ENCODE measurements at regions not wholly inside any gene's neighbourhood (a gene's known extent, or its start where the extent isn't known, plus 50 kb on each side); places are given as distances from the start of the nearest gene placed in this dataset.
A peak's percentile ranks its signal among the peaks of the same experiment; 100 is the strongest.

DNA sequence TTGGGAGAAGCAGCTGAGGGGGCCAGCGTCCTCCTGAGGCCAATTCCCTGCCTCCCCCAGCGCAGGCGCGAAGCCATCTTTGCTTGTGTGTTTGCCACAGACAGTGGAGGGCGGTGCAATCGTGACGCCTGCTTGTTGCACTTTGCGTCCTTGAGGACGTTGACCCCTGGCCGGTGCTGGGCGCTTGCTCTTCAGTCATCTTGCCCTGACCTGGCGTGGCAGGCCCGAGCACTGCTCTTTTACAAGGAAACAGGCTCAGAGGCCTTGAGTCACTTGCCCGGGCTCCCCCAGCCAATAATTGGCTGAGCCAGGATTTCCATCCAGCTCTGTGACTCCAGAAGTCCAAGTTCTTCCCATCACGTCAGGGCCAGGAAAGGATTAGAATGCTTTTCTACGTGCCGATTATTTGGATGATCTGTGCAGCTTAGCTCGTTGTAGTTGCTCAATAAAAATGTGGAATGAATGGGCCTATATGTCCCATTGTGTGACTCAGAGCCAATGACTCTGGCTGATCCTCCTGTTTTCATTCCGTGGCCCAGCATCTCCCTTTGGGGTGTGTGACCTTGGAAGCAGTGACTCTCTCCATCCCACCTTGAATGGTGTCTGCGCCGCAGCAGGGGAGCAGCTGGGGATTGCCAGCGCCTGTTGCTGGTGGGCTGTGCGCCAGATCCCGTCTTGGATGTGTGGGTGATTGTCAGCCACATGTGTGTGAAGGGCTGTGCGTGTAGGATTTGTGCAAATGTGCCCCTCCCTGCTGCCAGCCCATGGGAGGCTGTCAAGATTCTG lies 214.1 kb downstream of the SEC14L1 start:
- Histone ChIP-seq H3K4me1 (ENCODE audit: insufficient read depth, low read length) (peaks cover 35% of the 10 kb centered on the region), H3K36me3 (ENCODE audit: insufficient read depth, low read length) (no peaks in the 10 kb centered on the region), H3K27ac (ENCODE audit: low read depth in 1 of 2, low read length in 2 of 2) (no peak overlapping the region), H3K9me3 (ENCODE audit: control insufficient read depth in 1 of 2, insufficient read depth in 1 of 2, low read length in 2 of 2) (peaks cover 0 to 3% of the 10 kb centered on the region in 2 experiments), H3K27me3 (ENCODE audit: control insufficient read depth in 1 of 2, insufficient read depth in 2 of 2, low read length in 2 of 2) (no peaks in the 10 kb centered on the region), H3K4me3 (ENCODE audit: low read length) (no peak overlapping the region)
- no peaks in the 10 kb centered on the region for H3K36me3 Mint-ChIP-seq (ENCODE audit: low read depth)
- peaks cover 43% of the 10 kb centered on the region for H3K4me1 Mint-ChIP-seq (ENCODE audit: low read depth)
- TF ChIP-seq, protein P1, sequence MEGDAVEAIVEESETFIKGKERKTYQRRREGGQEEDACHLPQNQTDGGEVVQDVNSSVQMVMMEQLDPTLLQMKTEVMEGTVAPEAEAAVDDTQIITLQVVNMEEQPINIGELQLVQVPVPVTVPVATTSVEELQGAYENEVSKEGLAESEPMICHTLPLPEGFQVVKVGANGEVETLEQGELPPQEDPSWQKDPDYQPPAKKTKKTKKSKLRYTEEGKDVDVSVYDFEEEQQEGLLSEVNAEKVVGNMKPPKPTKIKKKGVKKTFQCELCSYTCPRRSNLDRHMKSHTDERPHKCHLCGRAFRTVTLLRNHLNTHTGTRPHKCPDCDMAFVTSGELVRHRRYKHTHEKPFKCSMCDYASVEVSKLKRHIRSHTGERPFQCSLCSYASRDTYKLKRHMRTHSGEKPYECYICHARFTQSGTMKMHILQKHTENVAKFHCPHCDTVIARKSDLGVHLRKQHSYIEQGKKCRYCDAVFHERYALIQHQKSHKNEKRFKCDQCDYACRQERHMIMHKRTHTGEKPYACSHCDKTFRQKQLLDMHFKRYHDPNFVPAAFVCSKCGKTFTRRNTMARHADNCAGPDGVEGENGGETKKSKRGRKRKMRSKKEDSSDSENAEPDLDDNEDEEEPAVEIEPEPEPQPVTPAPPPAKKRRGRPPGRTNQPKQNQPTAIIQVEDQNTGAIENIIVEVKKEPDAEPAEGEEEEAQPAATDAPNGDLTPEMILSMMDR (IDR thresholded peaks at IDR 0.05), result no peak
- POLR2A ChIA-PET, result interaction anchor here (0.9 to 1.6 kb wide), 2 partner anchors 21 to 91 kb away, joined by 3 to 5 read pairs; no protein-coding TSS in a partner anchor
- DNase-seq (peak in 1 of 14 experiments; percentile 28), ATAC-seq (ENCODE audit: poor library complexity) (no peak)
- H3K9me3 Mint-ChIP-seq, result no peaks in the 10 kb centered on the region
- intact Hi-C loops (cut with DNase I, micrococcal nuclease), result loop anchor here in 1 of 2 experiments (5.0 kb wide), 1 partner anchor 537 kb away; no protein-coding TSS in a partner anchor
- CTCF ChIA-PET, result no interaction called here
- no peak overlapping the region for H3K27ac Mint-ChIP-seq
- H3K4me3 Mint-ChIP-seq, result no peak overlapping the region
- H3K27me3 Mint-ChIP-seq, result no peaks in the 10 kb centered on the region

DNA sequence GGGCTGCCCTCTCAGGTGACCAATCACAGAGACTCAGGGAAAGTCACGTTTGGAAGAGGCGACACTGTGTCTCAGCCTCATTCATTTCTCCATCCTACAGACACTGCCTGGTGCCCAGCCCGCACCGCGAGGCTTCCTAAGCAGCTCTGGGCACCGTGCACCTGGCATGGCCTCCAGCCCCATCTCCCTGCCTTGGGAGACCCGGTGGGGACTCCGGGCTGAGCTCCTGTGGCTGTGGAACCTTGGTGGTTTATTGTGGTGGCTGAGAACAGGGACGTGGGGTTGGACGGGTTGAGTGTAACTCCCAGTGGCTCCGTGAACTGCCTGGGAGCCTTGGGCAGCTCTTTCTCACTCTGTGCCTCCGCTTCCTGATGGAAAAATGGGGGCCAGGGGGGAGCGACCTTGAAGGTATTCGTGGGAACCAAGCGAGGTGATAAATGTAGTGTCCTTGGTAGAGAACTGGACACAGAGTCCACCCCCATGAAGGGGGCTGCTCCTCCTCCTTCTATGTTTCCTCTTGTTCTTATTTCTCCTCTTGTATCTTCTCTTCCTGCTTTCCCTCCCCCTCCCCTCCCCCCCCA lies 215.4 kb downstream of the SEC14L1 start:
- no peaks in the 10 kb centered on the region for H3K27me3 ChIP-seq (ENCODE audit: control insufficient read depth in 1 of 2, insufficient read depth in 2 of 2, low read length in 2 of 2)
- H3K9me3 ChIP-seq (ENCODE audit: control insufficient read depth in 1 of 2, insufficient read depth in 1 of 2, low read length in 2 of 2), result no peaks in the 10 kb centered on the region
- Mint-ChIP-seq H3K27ac (no peak overlapping the region), H3K36me3 (ENCODE audit: low read depth) (no peaks in the 10 kb centered on the region), H3K9me3 (no peaks in the 10 kb centered on the region), H3K4me1 (ENCODE audit: low read depth) (peaks cover 33% of the 10 kb centered on the region), H3K4me3 (no peak overlapping the region), H3K27me3 (no peaks in the 10 kb centered on the region)
- no peak overlapping the region for H3K27ac ChIP-seq (ENCODE audit: low read depth in 1 of 2, low read length in 2 of 2)
- ChIA-PET POLR2A (no interaction called here), CTCF (interaction anchor here (0.5 kb wide), 1 partner anchor 8 kb away, joined by 3 read pairs; no protein-coding TSS in a partner anchor)
- peaks cover 23% of the 10 kb centered on the region for H3K4me1 ChIP-seq (ENCODE audit: insufficient read depth, low read length)
- peak; percentile 34 for ATAC-seq (ENCODE audit: poor library complexity)
- no peak overlapping the region for H3K4me3 ChIP-seq (ENCODE audit: low read length)
- intact Hi-C loops (cut with DNase I, micrococcal nuclease), result loop anchor here in 1 of 2 experiments (5.0 kb wide), 1 partner anchor 536 kb away; no protein-coding TSS in a partner anchor
- TF ChIP-seq, protein P1 (IDR thresholded peaks at IDR 0.05), result no peak
- H3K36me3 ChIP-seq (ENCODE audit: insufficient read depth, low read length), result no peaks in the 10 kb centered on the region
- peak in 2 of 14 experiments; percentile 28 to 40 for DNase-seq

DNA sequence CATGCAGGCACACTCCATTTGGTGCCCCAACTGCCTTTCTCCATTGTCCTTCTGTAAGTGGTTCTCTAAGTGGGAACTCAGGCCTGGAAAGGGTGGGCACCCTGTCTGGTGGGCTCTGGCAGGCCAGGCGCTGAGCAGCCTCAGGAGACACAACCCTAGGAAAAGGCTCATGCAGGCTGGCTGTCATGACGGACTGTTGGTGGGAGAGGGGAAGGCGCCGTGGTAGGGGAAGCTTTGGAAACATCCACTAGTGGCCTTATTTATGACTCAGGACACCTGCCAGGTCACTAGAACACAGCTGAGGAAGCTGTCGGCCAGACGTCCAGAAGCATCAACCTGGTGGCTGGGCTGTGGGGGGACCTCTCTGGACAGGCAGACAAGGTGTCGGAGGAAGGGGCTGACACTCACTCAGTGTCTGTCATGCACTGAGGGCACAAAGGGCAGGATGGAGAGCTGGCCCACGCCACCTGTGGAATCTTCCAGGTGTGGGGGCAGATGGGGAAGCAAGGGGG lies 216.0 kb downstream of the SEC14L1 start:
- POLR2A ChIA-PET, result interaction anchor here (1.0 kb wide), 1 partner anchor 19 kb away, joined by 4 read pairs; no protein-coding TSS in a partner anchor
- DNase-seq (peak in 3 of 14 experiments; percentile 28 to 40 (median 30)), ATAC-seq (ENCODE audit: poor library complexity) (no peak)
- TF ChIP-seq, protein P1 (IDR thresholded peaks at IDR 0.05), result no peak
- Histone ChIP-seq H3K4me3 (ENCODE audit: low read length) (no peak overlapping the region), H3K27ac (ENCODE audit: low read depth in 1 of 2, low read length in 2 of 2) (no peak overlapping the region), H3K4me1 (ENCODE audit: insufficient read depth, low read length) (peaks cover 18% of the 10 kb centered on the region), H3K36me3 (ENCODE audit: insufficient read depth, low read length) (no peaks in the 10 kb centered on the region), H3K27me3 (ENCODE audit: control insufficient read depth in 1 of 2, insufficient read depth in 2 of 2, low read length in 2 of 2) (no peaks in the 10 kb centered on the region), H3K9me3 (ENCODE audit: control insufficient read depth in 1 of 2, insufficient read depth in 1 of 2, low read length in 2 of 2) (no peaks in the 10 kb centered on the region)
- Mint-ChIP-seq H3K4me3 (peak overlapping the region; percentile 27), H3K9me3 (no peaks in the 10 kb centered on the region), H3K27me3 (no peaks in the 10 kb centered on the region), H3K36me3 (ENCODE audit: low read depth) (no peaks in the 10 kb centered on the region), H3K27ac (peak overlapping the region; percentile 17), H3K4me1 (ENCODE audit: low read depth) (peaks cover 27% of the 10 kb centered on the region)
- CTCF ChIA-PET, result interaction anchor here (0.5 kb wide), 1 partner anchor 9 kb away, joined by 3 read pairs; no protein-coding TSS in a partner anchor
- intact Hi-C loops (cut with DNase I, micrococcal nuclease), result loop anchor here in 1 of 2 experiments (5.0 kb wide), 1 partner anchor 536 kb away; no protein-coding TSS in a partner anchor
